Amniotic epithelial cell (primary cell): ENCODE measurements at regions not wholly inside any gene's neighbourhood (a gene's known extent, or its start where the extent isn't known, plus 50 kb on each side); places are given as distances from the start of the nearest gene placed in this dataset.
"Not testable (repeated sequence)": the region's sequence is repeated elsewhere in the genome, so short reads cannot be mapped to it uniquely, and the experiment has no call there.

Experiments
- DNase-seq: peaks from one replicate; pipeline ENCODE4 v3.0.0-alpha.2; 2010; ENCODE audit warnings: low read depth

- DNase-seq: no peak
These were observed 180.9 kb upstream of the TOX3 start for GRCh38 chr16:52727849-52728248.

GRCh38 chr16:52727441-52727840 lies 180.5 kb upstream of the TOX3 start:
- no peak for DNase-seq

DNA sequence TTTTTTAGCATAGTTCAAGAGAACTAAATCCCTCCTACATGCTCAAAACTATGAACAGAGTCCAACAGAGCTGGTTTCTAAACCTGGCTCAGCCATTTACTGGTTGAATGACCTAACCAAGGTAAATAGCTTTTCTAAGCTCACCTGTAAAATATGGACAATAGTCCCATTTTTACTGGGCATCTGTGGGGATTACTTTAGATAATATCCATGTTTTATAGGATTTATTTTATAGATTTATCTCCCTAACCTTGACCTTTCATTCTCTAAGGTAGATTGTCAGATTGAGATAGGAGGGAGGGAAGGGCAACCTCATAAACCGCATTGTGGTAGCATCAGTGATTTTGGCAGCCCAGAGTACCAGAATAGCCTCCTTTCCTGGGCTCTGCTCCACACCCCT lies 178.5 kb upstream of the TOX3 start:
- no peak for DNase-seq

DNA sequence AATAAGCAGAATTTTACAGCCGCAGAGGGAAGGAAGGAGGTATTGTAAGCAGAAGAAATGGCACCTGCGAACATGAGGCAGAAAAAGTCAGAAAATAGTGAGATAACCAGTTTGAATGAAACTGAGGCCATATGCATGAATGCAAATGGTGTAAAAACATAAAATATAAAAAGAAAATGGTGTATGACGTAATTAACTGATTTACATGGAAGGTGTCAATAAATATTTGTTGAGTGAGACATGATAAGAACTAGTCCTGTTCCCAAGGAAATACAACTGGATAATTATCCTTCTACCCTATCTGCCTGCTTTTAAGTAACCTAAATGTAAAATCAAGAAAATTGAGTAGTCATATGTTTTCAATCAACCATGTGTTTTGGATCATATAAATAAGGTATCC lies 178.1 kb upstream of the TOX3 start:
- DNase-seq: no peak

DNA sequence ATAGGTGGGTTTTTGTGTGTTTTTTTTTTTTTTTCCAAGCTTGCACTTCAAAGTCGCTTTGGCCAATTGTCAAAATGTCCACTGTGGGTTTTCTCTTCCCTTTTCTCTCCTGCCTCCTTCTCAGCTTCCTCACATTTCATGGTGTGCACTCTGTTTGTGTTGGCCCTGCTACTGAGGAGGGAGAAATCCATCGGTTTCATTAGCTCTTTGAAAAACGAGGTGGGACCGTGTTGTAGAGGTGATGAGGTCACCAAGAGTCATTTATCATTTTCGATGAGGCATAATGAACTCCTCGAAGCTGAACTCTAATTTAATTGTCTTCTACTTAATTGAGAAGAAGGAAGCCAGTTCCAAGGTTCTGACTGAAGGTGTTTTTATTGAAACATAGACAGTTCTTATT lies 174.4 kb upstream of the TOX3 start:
- DNase-seq: no peak

DNA sequence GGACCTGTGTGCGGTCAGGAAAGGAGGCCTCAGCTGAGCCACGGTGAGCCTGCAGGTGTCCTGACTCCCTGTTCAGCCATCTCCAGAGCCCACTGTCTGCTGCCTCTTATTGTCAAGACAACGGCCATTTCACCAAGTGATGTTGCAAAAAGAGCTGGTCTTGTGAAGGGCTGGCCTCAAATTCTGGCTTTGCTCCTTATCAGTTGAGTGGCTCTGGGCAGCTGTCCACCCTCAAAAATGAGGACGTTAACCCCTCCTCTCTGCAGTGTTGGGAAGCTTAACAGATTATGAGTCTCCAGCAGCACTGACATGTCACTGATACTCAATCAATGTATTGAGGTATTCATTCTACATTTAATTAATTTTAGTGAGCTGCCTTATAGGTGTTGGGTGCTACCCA lies 171.1 kb upstream of the TOX3 start:
- no peak for DNase-seq

GRCh38 chr16:52713740-52714139 lies 166.8 kb upstream of the TOX3 start:
- no peak for DNase-seq

- DNase-seq: no peak
These were observed 162.4 kb upstream of the TOX3 start for GRCh38 chr16:52709306-52709705.

DNA sequence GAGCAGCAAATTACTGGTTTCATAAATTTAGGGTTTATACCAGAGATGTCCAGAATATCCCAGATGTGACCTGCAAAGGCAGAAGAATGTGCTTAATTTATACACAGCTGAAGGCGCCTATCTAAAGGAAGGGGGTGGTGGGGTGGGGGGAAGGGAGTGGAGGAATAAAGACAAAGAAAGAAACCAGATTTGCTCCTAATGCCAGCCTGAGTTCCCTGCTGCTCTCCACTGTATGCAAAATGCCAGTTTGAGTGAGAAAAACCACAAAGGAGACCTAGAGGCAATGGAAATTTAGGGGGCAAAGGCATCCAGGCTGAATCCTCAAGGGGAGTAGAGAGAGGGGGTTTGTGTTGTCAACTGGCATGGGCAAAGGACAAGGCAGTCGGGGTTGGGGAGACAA lies 161.5 kb upstream of the TOX3 start:
- no peak for DNase-seq

DNA sequence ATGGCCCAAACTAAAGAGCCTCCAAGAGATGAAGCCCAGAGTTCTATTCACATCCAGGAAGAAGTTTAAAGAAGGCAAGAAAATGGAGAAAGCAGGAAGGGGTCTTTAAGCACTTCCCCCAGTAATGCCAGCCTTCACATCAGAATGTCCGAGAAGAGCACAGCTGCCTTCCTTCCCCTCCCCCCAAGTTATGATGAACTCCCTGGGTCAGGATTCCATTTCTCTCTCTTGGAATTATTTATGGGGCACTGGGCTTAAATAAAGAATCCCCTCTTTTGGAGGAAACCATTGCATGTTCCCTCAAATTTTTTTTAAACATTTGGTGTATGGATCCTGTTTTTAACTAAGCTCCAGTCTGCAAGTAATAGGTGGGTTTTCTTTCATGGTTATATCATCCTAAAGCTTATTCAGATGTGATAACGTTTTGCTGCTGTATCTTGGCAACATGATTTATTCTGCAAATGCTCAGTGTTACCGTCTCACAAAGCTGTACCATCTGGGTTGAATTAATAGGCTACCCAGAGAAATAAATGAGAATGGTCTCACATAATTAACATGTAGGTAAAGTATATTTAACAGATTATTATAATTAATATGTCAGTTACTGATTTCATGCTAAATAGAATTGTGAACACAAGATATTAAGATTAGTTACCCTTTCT lies 160.9 kb upstream of the TOX3 start:
- no peak for DNase-seq

DNA sequence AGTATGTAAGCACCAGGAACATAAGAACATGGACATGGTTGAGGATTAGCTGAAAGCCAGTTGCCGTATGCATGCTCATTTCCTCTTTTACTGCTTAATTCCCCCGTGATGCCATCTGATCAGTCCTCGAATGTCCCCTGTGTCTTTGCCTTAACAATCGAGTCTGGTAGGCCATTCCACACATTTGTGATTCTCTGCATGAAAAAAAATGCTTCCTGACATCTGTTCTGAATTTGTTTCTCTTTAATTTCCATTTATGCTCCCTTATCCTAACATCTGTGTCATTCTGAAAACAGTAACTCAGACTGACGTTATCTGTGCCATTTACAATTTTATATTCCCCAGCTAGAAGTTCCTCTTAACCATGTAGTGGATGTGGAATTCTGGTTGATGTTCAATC lies 158.2 kb upstream of the TOX3 start:
- no peak for DNase-seq

- no peak for DNase-seq
These were observed 151.0 kb upstream of the TOX3 start for GRCh38 chr16:52697971-52698370.

- DNase-seq: no peak
These were observed 149.2 kb upstream of the TOX3 start for GRCh38 chr16:52696126-52696525.

GRCh38 chr16:52690468-52690867 lies 143.5 kb upstream of the TOX3 start:
- DNase-seq: no peak

DNA sequence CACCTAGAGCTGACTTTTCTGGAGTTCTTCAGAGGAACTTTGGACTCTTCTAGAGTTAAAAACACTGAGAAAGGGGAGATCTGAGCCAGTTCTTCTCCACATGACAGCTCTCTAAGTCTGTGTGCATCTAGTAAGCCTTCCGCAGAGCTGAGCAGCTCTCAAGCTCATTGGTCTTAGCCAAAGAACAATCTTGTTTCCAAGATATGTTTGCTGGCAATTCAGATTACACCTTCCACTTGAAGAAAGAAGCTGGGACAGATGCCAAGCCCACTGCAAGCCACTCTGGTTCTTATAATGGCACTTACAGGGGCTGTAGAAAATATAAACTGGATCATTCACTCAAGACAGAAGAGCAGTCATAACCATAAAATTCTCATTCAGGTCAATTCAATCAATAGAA lies 134.1 kb upstream of the TOX3 start:
- DNase-seq: no peak

DNA sequence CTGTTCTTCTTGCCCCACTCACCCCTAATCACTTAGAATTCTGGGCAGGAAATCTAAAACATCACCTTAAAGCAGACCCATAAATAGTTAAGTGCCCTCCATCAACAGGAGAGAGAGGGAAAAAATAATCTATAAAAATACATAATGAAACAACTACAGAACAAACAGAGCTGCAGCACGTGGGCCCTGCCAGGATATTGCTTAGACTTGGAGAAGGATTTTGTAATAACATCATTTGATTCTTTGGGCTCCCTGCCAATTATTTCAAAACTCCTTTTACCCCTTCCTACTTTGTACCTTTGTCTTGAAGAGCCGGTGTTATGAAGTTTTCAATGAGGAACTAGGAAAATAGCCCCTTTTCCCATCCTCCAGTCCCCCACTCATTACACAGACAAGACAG lies 130.6 kb upstream of the TOX3 start:
- DNase-seq: no peak

DNA sequence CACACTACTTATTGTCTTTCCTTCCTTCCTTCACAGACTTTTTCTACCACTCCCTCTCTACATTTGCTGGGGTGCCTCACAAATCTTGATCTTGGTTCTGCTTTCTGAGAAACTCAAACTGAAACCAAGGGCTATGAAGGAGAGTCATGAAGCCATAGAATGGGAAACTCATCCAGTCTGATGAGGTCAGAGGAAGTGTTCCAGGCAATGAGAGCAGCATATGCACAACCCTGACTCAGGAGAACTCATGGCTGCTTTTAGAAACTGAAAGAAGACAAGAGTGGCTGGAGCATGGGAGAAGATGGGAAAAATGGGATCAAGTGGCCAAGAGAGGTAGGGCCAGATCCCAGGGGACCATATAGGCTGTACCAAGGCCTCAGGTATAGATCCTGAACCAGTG lies 130.0 kb upstream of the TOX3 start:
- no peak for DNase-seq

DNA sequence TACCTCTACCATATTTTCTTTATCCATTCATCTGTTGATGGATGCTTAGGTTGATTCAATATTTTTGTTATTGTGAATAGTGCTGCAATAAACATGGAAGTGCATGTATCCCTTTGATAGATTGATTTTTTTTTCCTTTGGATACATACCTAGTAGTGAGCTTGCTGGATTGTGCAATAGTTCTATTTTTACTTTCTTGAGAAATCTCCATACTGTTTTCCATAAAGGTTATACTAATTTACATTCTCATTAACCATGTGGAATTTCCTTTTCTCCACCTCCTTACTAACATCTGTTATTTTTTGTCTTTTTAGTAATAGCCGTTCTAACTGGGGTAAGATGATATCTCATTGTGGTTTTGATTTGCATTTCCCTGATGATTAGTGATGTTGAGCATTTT lies 124.6 kb upstream of the TOX3 start:
- no peak for DNase-seq

DNA sequence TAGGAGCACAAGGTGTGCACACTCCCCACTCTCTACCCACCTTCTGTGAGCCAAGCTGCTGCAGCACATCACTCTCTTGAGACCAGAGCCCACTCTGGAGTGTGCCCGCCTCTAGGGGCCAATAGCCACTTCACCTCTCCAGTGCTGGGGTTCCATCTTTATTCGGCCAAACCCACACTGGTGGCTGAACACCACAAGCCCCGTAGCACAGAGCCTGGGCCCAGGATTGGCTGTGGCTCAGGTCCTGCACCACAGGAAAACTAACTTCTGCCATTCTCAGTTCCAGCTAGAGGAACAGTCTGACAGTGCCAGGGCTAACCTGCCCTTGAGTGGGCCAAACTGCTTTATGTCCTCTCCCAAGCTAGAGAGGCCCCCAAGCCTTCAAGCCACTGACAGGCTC lies 111.0 kb upstream of the TOX3 start:
- DNase-seq: no peak

- DNase-seq: not testable (repeated sequence)
These were observed 109.0 kb upstream of the TOX3 start for GRCh38 chr16:52655916-52656315.

GRCh38 chr16:52655156-52655555 lies 108.2 kb upstream of the TOX3 start:
- not testable (repeated sequence) for DNase-seq

GRCh38 chr16:52652033-52652432 lies 105.1 kb upstream of the TOX3 start:
- DNase-seq: no peak

- DNase-seq: no peak
These were observed 103.8 kb upstream of the TOX3 start for GRCh38 chr16:52650789-52651188.

DNA sequence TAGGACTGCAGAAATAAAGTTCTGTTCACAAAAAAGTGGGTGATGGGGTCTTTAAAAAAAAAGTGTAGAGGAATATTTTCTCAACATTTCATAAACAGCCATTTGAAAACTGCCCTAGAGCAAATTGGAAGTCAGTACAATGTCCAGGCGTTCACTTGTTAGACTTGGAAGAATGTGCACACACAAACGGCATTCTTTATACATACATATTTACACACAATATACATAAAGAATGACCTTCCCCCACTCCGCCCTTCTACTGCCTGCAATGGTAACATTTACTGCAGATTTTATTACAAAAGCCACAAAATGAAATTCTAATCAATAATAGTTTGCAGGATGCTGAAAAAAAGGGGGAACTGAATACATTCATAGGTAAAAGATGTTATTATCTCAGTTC lies 103.4 kb upstream of the TOX3 start:
- DNase-seq: no peak

- DNase-seq: no peak
These were observed 102.9 kb upstream of the TOX3 start for GRCh38 chr16:52649870-52650269.
